Activated CD8-positive, alpha-beta memory T cell treated with anti-CD3 and anti-CD28 coated beads for 4 hours (primary cell): ENCODE measurements at regions not wholly inside any gene's neighbourhood (a gene's known extent, or its start where the extent isn't known, plus 50 kb on each side); places are given as distances from the start of the nearest gene placed in this dataset.

ENCODE experiments used
- DNase-seq, 2 donors: peaks; one replicate each; pipeline ENCODE4 v3.0.0-alpha.2; 2020; ENCODE audit warnings: low read depth in 2 of 2

DNA sequence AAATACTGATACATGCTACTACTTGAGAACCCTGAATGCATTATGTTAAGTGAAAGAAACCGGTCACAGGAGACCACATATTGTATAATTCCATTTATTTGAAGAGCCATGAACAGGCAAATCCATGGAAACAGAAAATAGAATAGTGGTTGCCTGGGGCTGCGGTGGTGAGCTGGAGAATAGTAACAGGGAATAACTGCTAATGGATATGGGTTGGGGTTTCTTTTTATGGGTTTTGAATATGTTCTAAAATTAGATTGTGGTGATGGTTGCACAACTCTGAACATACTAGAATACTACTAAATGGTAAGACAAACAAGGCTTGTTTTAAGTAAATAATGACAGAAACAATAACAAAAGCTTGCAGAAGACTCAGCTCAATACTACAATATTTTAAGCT, 293.0 kb downstream of the BTG1 start:
- no peak for DNase-seq

DNA sequence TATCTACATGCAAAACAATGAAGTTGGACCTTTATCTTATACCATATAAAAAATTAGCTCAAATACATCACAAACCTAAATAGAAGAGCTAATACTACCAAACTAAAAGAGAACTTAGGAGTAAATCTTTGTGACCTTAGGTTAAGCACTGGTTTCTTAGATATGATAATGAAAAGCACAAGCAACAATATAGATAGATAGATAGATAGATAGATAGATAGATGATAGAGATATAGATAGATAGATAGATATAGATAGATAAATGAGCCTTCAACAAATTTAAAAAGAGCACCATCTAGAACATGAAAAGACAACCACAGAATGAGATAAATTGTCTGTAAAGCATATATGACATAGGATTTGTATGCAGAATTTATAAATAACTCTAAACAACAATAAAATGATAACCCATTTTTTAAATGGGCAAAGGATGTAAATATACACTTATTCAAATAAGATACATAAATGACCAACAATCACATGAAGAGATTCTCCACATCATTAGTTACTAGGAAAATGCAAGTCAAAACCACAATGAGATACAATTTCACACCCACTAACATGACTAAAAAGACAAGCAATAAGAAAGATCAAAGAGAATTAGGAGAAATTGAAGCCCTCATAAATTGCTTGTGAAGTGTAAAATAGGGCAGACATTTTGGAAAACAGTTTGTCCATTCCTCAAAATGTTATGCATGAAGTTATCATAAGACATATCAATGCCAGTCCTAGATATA, 293.7 kb downstream of the BTG1 start:
- no peak for DNase-seq

DNA sequence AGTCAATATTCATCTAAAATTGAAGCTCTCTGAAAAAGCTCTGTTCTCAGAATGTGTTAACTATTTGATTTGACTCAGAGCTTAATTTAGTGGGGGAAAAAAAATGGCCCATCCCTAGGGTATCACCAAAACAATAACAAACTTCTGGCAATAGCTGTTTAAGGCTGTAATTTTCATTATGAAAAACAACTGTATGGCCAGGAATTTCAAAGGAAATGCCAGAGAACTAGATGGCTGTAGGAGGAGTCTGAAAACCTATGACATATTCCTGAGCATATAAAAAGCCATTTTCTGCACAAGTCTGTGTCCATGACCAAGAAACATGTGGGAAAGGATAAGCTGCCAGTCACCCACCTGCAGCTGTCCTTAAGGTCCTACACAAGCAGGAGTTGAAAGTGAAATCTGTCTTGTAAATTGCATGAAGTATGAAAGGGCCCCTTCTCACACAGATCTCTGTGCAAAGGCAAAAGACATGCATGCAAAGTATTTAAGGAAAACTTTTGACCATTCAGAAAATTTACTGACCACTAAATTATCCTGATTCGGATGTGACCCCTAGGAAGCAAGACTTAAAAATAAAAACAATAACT, 299.1 kb downstream of the BTG1 start:
- DNase-seq = no peak

DNA sequence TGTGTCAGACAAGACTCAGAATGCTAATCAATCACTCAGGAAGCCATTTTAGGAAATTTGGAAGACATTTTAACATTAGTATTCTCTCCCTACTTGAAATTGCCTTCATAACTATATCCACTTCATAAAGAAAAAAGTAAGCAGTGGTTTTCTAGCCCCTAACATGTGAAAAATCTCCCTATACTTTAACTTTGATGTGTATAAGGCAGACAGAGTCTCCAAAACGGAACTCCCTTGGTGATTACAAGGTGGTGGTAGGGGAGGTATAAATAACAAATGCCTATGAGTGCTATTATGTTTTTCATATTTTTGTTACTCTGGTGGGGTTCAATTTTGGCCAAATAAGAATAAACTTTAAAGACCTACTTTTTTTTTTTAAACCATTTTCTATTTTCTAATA, 300.3 kb downstream of the BTG1 start:
- DNase-seq = no peak

DNA sequence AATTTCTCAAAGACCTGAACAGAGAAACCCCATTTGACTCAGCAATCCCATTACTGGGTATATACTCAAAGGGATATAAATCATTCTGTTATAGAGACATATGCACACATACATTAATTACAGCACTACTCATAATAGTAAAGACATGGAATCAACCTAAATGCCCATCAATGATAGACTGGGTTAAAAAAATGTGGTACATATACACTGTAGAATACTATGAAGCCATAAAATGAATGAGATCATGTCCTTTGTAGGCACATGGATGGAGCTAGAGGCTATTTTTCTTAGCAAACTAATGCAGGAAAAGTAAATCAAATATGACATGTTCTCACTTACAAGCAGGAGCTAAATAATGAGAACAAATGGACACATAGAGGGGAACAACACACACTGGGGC, 303.8 kb downstream of the BTG1 start:
- no peak for DNase-seq

DNA sequence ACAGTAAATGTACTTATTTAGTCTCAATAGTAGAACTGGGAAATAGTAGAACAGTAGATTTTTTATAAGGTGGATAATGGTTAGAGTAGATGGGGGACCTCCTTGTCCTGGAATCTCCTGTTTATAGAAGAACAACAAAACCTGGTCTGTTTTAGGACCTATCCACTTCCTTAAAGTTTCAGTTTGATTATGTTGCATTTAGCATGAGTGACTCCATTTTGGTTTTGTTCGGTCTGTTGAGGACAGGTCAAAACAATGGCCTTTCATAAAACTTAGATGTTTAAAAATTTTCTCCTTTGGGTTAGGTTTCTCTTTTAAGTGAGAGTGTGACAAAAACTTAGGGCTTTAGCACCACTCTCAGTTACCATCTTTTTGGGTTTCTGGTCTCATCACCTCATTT, 308.9 kb downstream of the BTG1 start:
- DNase-seq = no peak

DNA sequence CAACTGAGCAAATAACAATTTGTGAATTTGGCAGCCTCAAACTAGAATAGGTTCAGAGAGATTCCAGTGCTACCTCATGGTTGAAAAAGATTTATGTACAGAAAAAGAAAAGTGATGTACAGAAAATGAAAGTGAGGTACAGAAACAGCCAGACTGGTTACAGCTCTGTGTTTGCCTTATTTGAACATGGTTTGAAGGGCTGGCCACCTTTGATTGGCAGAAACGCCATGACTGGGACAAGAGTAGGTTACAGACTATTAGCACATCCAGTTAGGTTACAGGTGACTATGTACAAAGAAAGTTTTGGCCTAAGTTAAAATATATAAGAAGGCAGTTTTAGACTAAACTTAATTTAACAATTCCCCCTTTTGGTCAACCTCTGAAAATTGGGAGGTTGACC, 309.4 kb downstream of the BTG1 start:
- no peak for DNase-seq

DNA sequence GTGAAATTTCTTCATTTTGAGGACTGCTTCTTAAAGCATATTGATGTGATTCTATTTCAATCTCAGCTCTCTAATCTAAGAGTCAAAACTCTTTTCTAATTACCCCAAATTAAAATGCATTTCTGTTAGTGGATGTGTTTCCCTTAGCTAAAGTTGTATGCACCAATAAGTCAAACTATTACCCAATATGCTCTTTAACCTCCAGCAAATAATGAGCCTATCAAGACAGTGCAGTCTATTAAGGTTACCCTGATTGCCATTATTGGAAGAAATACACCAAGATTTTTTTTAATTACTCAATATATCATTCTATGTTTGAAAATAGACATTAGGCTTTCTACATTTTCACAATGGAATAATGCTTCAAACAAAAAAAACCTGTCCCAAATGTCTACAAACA, 310.0 kb downstream of the BTG1 start:
- no peak for DNase-seq

DNA sequence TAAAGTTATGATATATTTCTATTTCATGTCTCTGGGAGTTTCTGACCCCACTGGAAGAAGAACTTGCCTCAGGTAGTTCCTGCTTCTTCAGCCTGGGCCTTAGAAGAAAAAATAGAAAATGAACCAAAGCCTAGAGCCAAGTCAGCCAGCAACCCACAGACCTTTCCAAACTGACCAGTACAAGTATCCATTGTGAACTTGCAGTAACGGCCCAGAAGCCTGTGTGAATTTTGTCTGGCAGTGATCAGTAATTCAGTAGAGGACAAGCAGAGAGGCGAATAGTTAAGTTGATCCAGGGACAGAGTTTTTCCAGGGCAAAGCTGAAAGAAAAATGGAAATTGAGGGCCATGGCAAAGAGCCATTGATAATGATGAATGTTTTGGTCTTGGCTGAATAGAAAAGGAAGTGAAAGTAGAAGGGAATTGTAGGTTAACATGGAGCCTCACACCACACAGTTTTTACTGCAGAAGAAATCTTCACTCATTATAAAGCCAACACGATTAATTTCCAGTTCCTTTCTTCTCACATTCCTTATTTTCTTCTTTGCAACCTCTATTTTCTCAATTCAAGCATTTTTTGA, 311.8 kb downstream of the BTG1 start:
- no peak for DNase-seq

DNA sequence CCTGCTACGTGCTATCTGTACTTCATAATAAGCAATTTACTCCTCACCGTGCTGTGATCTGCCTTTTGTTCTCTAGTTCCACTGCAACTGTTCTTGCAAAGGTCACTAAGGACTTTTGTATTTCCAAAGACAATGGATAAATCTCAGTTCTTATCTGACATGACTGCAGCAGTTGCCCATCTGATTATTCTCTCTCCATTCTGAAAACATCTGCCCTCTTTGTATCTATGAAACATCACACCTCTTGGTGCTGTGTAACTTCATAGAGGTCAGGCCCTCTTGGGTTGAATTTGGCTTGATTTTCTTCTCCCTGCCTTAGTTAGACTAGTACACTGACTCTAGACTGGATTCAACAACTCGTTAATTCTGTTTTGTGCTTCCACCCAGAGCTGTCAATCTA, 319.6 kb downstream of the BTG1 start:
- no peak for DNase-seq

DNA sequence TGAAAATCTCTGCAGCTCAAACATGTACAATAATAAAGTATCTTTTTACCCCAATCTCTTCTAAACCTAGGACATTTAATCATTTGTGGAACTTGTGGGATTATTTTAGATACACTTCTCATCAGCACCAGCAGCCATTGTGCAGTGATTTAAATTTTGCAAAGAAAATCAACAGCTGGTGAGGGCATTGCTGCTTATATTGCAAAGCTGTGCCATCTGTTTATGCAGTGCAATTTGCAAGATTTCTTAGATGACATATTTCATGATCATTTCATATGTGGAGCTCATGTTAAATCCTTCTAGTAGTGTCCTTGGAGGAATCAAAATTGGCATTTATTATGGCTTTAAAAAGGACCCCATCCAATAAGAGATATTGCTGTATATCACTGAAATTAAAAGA, 320.7 kb downstream of the BTG1 start:
- DNase-seq = no peak

DNA sequence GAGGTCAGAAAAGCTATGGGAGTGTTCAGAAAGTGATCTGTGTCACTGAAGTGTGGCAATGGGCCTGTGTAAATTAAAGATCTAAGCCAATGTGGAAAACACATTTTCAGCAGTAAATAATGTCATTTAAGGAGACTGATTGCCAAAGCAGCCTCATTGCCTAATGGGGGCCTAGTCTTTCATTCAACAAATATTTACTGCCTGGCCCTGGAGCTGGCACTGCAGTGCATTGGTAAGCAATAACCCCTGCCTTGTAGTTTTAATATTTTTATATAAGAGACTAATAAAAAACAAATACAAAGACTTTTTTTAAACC, 326.6 kb downstream of the BTG1 start:
- no peak for DNase-seq

DNA sequence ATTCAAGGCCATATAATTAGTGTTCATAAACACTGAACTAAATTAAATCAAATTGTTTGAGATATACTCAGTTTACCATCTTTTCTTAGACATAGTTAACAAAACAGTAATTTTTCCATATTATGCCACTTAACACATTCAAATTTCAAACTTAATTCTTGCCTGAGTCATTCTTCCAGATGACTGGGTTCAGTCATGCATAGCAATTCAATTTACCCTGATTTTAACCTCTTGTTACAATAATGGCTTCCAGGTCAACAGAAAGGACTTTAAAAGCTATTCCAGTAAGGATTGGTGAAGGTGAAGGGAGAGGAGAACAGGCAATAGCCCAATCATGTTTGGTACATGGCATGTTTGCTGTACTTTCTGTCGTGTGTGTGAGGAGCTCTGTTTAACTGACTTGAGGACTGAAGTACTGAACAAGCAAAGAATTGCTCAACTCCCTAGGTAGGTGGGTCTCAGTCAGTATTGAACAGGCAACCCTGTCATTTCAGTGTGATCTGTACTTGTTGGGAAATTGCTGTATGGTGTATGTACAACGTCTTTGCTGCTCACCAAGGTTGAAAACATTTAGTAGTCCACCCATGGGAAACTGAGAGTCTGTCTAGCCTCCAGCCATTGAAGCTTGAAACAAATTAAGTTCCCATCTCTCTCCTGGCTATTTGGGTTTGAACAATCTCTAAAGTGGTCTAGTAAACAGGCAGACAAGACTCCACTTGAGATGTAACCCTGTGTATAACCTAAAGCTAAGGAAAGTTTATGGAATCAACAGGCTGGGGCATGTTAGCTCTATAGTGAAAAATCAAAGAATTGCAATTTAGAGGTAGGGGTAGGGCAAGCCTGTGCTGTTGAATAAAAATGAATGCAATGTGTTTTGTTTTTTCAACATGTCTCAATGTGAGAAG, 327.2 kb downstream of the BTG1 start:
- DNase-seq = no peak

DNA sequence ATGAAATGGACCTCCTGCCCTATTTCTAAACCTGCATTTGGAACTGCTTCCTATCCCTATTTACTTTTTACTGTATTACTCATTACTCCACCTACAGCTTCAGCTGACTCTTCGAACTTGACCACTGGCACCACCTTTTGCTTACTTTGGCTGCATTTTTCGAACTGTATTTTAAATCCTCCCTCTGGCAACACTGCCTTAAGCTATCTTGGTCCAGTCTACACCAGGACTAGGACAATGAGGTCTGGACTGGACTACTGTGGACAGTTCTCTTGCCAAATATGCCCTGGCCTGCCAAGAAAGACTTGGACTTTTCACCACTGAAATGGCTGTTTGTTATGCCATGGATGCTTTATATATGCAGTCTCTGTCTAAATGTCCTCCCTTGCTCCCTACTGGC, 328.1 kb downstream of the BTG1 start:
- DNase-seq = no peak

DNA sequence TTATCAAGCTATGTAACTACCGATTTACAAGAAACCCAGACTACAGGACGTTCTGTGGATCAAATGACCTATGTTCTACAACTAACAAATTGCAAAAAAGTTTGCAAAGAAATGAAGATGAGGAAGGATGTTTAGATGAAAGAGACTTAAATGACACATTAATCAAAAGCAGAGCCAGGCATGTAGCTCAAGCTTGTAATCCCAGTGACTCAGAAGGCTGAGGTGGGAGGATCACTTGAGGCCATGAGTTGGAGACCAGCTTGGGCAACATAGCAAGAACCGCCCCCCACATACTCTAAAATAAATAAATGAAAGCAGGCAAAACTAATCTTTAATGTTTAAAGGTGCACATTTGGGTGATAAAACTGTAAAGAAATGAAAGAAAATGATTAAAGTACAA, 331.9 kb downstream of the BTG1 start:
- peak in 1 of 2 donors; percentile 15 for DNase-seq

DNA sequence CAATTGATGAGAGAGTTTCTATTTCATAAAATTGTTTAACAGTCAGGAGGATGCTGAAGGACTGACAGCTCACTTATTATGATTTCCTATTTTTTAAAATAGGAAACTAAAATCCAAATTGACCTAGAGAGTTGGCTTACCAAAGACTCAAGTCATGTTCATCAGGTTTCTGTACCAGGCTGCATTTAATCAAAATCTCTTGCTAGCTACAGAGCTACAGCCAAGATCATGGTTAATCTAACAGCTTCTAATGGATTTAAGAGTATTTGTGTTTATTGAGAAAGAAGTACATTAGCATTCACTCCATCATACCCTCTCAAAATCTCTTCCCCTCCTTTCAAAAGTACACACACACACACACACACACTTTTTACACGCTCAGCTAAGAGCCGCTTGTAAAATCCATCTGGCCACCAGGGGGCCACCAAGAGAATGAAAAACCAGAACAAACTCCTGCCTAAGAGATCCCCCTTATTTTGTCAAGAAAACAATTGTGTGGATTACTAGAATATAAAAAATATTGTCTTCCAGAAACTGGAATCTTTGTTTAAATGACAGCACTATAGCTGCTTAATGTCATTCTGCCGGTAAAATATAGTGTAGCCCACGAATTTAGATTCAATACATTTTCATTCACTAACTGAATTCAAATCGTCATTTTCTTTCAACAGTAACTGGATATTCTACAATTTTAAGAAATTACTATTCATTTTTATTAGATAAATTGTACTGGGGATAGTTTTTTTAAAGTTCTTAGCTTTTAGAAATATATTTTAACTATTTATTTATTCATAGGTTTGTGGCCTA, 334.0 kb downstream of the BTG1 start:
- peak; percentile 53 to 57 for DNase-seq

DNA sequence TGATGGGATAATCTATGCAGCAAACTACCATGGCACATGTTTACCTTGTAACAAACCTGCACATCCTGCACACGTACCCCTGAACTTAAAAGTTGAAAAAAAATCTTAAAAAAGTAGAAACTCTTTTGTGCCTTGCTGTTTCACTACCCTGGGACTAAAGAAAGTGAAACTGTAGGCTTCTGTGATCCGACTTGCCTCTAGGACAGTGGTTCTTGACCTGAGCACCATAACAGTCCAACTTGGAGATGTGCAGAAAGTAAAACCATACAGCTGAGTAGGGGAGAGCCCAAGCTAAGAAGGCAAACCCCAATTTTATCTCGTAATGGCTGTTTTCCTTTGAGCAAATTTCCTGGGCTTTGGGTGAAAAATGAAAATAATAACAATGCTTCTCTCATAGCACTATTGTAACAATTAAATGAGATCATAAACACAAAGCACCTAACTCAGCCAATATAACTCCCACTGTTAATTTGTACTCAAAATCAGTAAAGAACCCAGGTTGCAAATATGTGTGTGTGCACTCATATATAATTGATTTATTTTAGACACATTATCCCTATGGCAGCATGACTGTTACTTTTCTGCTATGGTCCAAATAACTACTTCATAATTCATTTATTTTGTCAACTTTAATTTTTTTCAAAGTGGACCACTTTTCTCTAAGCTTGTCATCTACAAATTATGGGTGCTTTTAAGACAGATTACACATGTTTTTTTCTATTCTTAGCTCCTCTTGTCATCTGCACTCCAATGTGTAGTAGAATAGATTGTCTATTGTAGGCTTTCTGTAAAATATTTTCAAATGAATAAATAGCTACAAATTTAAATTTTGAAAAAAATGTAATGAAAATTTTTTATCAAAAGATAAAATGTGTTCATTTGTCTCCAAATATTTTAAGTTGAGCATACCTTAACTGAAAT, 334.9 kb downstream of the BTG1 start:
- DNase-seq = no peak

DNA sequence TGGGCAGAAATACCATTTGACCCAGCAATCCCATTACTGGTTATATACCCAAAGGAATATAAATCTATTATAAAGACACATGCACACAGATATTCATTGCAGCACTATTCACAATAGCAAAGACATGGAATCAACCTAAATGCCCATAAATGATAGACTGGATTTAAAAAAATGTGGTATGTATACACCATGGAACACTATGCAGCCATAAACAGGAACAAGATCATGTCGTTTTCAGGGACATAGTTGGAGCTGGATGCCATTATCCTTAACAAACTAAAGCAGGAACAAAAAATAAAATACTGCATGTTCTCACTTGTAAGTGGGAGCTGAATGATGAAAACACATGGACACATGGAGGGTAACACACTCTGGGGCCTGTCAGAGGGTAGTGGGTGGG, 335.6 kb downstream of the BTG1 start:
- no peak for DNase-seq

DNA sequence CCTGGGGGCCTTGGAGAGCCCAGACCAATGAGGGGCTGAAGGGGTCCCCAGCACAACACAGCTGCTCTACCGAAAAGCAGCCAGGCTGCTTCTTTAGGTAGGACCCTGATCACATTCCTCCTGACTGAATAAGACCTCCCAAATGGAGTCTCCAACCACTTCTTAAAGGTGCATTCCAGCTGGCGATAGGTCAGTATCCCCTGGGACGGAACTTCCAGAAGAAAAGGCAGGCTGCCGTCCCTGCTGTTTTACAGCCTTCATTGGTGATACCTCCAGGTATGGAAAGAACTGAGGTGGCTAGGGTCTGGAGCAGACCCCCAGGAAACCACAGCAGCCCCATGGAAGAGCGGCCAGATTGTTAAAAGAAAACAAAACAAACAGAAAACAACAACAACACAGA, 340.6 kb downstream of the BTG1 start:
- no peak for DNase-seq

DNA sequence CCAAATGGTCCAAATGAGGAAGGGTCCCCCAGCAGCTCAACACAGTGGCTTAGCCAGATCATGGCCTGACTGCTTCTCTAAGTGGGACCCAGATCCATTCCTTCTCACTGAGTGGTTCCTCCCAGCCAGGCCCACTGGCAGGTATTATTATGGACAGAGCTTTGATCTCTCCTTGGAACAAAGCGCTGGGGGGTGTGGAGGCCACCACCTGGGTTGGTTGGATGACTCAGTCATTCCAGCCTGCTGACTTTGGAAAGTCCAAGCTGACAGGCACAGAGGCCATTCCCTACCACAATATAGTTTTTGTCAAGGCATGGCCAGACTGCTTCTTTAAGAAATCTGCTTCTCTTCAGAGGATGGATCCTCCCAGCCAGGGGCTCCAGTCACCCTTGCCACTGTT, 341.1 kb downstream of the BTG1 start:
- DNase-seq = no peak

DNA sequence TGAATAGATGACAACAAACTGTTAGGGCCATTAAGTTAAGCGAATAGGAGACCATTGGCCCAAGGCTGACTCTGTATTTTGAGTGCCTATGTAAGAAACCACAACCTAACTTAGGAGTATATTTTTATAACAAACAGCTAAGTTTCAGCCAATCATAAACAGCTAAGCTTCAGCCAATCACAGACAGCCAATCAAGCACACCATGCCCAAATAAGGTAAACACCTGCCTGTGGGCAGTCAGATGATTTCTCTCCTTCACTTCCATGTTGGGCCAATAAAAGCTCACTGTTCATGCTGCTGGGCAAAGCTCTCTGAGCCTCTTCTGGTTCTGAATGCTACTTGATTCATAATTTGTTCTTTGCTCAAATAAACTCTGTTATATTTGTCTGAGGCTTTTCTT, 344.6 kb downstream of the BTG1 start:
- DNase-seq = no peak
